IMR-90 (cell line): ENCODE measurements at regions not wholly inside any gene's neighbourhood (a gene's known extent, or its start where the extent isn't known, plus 50 kb on each side); places are given as distances from the start of the nearest gene placed in this dataset.

Experiments
- CEBPB ChIP-seq: IDR thresholded peaks from 2 replicates; pipeline ENCODE4 v1.6.1; 2012; ENCODE audit warnings: low read depth, low read length, improper control_type of control experiment
- POLR2A ChIP-seq: IDR thresholded peaks from 2 replicates; pipeline ENCODE4 v1.6.1; 2012; ENCODE audit warnings: mild to moderate bottlenecking, low read depth, low read length
- SMC3 ChIP-seq: fragments of 150-350 bp; IDR thresholded peaks from 2 replicates; pipeline ENCODE4 v1.6.1; 2016; ENCODE audit warnings: low read depth, mild to moderate bottlenecking, antibody characterized with exemption, low read length, moderate library complexity
- TF ChIP-seq, protein P1 (sequence below): conservative IDR thresholded peaks from 2 replicates; pipeline ENCODE4 v1.5.1; 2012; ENCODE audit warnings: mild to moderate bottlenecking, low read depth, low read length, improper control_type of control experiment
- TF ChIP-seq, protein P2 (sequence below): fragments of 150-350 bp; IDR thresholded peaks from 2 replicates; pipeline ENCODE4 v1.6.1; 2017; ENCODE audit warnings: mild to moderate bottlenecking, antibody characterized with exemption, low read length, low read depth

DNA sequence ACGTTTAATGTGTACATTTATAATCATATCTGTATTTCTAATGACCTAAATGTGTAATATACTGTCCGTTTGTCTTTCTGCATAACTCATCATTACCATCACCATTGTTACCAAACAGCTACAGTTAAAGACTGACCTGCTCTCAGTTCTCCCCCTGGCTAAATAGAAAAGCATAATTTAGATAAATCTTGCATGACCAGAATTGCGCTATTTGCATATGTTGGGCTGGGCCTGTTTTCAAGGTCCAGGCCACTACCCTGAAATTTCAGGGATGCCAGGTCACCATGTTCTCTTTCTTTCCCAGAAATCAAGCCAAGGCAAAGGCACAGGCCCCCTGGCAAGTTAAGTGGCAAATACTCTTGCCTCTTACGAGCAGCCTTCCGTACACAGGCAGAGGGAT lies 78.4 kb downstream of the MARCHF4 start:
- TF ChIP-seq, protein P1, sequence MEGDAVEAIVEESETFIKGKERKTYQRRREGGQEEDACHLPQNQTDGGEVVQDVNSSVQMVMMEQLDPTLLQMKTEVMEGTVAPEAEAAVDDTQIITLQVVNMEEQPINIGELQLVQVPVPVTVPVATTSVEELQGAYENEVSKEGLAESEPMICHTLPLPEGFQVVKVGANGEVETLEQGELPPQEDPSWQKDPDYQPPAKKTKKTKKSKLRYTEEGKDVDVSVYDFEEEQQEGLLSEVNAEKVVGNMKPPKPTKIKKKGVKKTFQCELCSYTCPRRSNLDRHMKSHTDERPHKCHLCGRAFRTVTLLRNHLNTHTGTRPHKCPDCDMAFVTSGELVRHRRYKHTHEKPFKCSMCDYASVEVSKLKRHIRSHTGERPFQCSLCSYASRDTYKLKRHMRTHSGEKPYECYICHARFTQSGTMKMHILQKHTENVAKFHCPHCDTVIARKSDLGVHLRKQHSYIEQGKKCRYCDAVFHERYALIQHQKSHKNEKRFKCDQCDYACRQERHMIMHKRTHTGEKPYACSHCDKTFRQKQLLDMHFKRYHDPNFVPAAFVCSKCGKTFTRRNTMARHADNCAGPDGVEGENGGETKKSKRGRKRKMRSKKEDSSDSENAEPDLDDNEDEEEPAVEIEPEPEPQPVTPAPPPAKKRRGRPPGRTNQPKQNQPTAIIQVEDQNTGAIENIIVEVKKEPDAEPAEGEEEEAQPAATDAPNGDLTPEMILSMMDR = no peak
- no peak for TF ChIP-seq POLR2A
- no peak for TF ChIP-seq SMC3
- TF ChIP-seq, protein P2, sequence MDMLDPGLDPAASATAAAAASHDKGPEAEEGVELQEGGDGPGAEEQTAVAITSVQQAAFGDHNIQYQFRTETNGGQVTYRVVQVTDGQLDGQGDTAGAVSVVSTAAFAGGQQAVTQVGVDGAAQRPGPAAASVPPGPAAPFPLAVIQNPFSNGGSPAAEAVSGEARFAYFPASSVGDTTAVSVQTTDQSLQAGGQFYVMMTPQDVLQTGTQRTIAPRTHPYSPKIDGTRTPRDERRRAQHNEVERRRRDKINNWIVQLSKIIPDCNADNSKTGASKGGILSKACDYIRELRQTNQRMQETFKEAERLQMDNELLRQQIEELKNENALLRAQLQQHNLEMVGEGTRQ = no peak
- no peak for TF ChIP-seq CEBPB
